HG02884 (cell line): ENCODE measurements at regions not wholly inside any gene's neighbourhood (a gene's known extent, or its start where the extent isn't known, plus 50 kb on each side); places are given as distances from the start of the nearest gene placed in this dataset.

ENCODE experiments used
- ATAC-seq: cut with Tn5 transposase; IDR thresholded peaks from one replicate; pipeline ENCODE4 v1.9.1; 2021; ENCODE audit warnings: mild to moderate bottlenecking, moderate library complexity; ENCODE audit not compliant: unreplicated experiment

DNA sequence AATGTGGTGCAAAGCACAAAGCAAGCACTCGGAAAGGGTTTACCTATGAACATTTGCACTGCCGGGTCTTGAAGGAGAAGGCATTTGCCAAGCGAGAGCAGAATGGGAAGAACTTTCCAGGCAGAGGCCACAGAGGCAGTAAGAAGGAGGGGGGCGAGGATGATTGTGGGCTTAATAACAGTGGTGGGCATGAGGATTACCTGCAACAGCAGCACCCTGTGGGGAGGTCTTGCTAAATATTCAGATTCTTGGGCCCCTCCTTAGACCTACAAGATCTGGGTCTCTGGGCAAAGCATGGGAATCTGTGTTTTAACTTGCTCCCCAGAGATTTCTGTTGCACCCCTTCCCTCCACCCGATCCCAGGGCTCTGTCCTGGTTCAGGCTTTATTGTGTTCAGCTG is 75.1 kb upstream of the ZBED5 start:
- ATAC-seq = no peak

DNA sequence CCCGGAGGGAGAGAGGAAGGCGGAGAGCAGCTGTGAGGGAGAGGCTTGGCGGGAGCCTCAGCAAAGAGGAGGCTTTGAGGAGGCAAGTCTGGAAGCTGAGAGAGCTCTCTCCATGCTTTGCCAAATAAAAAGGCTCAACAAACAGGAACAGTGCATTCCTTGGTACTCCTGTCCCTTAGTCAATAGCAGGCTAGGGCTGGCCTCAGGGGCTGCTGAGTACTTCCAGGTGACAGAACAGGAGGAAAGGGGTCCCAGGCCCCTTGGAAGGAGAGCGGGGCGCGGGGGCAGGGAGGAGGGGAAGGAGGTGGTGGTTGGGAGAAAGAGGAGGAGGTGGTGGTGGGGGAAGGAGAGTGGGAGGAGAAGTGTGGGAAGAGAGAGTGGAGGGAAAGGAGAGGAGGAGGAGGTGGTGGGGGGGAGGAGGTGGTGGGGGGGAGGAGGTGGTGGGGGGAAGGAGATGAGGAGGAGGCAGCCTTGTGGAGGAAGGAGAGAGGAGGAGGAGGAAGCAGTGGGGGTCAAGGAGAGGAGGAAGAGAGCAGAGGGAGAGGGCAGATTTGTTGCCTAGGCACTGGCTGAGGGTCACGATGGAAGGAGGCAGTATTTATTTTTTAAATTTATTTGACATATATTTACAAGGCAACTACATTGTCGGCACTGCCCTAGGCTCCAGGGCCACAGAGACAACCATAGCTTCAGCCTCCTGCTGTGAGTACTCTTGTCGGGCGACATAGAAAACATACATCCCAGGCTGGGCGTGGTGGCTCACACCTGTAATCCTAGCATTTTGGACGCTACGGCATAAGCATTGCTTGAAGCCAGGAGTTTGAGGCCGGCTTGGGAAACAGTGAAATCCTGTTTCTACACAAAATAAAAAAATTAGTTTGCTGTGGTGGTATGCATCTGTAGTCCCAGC is 74.2 kb upstream of the ZBED5 start:
- no peak for ATAC-seq

DNA sequence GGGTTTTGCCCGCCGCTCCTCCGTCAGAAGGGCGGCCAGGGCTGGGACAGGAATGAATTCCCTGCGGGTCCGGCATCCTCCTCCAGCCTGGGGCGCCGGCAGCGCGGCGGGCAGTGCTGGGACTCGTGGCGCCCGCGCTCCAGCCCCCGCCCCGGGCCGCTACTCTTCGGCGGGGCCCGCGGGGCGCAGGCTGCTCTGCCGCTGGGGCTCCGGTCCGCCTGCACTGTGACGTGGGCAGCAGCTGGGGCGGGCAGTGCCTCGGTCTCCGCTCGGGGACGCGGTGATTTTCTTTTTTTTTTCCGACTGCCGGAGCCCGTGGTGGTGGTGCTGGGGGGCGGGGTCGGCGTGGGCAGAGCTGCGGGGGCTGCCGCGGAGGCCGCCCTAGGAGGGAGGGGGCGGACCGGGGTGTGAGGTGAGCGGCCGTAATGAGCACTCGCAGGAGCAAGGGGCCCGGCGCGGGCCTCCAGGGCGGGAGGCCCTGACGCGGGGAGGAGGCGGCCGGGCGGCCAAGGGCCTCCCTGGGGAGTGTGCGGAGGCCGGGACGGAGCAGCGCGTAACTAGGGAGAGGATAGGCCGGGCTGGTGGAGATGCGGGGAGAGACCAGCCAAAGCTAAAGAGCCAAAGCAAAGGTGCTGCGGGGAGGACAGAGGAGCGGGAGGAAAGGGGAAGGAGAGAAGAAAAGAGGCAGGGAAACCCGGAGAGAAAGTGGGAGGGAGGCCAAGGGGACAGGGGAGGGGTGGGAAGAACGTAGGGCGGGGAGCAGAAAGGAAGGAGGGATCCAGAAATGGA is 73.3 kb upstream of the ZBED5 start:
- no peak for ATAC-seq

DNA sequence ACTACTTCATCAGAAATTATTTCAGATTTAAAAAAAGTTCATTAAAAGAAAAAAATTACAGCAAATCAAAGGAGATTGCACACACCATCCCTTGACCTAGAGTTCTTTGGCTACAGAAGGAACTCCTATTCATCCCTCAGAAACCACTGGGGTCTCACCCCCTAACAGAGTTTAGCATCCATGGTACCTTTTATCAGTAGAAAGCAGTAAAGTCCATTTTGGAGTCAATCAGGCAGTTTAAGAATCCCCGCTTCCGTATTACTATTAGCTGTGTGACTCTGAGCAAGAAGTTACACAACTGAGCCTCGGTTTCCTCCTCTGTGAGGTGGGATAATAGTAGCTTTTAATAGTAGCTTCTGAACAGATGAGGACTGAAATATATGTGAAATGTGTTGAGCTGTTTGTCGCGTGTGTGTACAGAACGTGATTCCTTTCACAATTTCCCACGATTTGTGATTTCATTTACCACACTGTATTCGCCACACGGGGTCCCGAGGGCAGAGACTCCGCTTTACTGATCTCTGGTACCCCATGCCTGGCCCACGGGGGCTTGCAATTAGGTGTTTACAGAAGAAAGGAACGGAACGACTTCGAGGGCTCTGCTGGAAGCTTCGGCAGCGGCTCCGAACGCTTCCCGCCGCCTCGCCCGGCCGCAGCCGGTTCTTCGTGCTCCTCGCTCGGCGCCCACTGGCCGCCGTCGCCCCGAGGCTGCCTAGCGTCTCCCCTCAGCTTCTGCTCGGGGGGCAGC is 72.5 kb upstream of the ZBED5 start:
- no peak for ATAC-seq

DNA sequence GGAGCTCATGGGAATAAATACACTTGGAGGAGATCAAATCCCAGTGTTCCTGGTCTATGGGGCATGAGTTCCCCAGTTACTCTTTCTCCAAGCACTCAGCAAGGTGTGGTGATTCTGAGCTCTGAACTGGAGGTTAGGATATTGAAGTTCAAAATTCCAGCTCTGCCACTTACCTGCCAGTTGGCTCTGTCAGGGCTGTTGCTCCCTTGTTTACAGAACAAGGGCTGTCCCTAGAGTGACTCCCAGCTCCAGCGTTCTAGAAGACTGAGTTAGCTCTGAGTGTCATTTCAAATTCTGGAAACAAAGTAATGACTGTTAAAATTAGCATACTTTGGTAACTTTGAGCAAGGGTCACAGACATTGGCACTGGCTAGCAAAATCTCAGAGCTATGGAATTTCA is 69.7 kb upstream of the ZBED5 start:
- ATAC-seq = no peak

DNA sequence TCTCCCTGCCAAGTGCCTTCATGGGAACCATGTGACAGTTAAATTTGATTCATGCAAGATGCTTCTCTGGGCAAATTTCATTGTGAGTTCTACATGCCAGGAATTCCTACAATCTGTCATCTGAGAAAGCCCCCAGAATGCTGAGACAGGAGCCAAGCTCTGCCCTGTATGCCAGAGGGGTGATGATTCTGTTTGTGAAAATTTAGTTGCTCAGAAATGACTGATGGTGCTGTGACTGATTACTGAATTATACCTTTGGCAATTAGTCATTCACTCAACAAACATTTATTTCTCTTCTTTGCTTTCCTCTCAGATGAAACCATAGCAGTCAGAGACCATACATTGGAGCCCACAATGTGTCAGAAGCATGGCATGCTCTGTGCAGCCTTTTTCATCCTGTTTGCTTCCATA is 69.0 kb upstream of the ZBED5 start:
- no peak for ATAC-seq

DNA sequence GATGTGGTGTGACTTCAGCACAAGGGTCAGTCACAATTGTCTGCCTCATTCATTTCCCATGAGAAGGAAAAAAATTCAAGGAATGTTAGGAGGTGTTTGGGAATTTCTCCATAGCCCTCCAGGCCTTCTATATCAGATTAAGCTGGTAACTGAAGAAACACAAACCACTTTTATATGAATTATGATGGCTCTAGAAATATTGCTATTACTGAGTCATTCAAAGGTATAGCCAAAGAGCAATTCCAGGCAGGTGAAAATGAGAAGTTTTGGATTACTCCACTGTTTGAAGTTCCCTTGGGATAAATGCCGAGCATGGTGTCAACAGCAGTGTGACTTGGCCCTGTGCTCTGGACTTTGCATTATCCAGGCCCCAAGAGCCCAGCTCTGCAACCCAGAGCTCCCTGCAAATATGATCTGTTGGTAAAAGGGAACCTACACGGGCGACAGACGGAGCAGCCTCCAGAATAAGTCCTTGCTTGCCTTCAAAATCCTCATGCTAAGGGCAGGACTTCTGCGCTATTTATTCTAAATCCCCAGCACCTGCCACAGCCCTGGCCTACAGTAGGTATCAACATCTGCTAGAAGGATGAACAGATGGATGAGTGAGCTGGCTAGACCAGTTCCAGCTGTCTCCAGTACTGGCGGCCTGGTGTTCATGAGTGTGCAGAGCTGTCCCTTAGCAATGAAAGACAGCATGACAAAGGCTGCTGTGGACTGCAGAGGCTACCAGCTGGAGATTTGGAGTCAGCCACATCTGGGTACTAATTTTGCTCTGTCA is 67.5 kb upstream of the ZBED5 start:
- no peak for ATAC-seq

DNA sequence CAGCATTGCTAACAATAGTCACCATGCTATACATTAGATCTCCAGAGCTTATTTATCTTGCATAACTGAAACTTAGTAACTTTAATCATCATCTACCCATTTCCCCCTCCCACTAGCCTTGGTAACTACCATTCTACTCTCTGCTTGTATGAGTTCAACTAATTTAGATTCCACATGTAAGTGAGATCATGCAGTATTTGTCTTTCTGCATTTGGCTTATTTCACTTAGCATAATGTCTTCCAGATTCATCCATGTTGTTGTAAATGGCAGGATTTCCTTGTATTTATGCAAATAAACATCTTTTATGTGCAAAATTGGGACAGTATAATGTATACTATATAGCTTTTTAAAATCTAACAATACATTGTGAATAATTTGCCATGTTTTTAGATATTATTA is 66.0 kb upstream of the ZBED5 start:
- ATAC-seq = no peak

DNA sequence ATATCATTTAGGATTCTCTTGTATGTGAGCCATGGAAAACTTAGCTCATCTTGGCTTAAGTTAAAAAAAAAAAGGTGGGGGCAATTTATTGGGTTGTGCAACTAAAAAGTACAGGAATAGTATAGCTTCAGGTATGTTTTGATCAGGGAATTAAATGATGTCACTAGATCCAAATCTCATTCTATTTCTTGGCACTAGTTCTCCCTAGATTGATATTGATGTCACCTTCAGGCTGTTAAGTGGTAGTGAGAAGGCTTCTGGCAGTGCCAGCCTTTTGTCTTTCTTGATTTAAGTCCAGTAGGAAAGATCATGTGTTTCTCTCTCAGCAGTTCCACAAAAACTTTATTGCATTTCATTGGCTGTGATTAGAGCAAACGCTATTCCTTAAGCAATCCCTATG is 65.0 kb upstream of the ZBED5 start:
- no peak for ATAC-seq

DNA sequence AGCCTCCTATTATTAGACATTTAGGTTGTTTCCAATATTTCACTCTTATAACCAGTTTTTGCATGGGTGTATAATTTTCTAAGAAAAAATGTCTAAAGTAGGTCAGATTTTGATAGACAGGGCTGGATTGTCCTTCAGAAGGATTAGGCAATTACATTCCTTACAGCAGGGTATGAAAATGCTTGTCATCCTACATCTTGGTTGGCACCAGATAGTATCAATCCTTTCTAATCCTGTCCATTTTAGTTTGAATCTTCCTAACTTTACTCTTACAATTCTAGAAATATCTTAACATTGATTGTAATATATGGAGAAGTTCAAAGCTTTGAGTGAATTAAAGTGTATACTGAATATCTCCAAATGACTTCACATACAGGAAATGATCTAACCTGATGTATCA is 63.0 kb upstream of the ZBED5 start:
- ATAC-seq = no peak

DNA sequence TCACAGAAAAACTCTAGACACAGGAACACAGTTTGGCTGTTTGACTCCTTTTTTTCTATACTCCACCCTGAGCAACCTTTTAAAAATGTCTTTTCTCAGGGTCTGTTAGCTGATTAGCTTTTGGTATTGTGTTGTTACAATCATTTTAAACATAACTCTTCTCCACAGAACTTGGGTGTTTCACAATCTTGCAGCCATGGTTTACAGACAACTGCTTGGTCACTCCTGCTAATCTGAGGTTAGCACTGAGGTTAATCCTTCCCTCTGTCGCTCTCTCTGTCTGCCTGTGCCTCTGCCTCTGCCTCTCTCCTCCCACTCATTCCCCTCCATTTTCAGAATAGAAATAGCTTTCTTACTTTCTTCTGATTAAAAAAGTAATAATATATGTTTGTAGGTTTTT is 62.4 kb upstream of the ZBED5 start:
- ATAC-seq = no peak

DNA sequence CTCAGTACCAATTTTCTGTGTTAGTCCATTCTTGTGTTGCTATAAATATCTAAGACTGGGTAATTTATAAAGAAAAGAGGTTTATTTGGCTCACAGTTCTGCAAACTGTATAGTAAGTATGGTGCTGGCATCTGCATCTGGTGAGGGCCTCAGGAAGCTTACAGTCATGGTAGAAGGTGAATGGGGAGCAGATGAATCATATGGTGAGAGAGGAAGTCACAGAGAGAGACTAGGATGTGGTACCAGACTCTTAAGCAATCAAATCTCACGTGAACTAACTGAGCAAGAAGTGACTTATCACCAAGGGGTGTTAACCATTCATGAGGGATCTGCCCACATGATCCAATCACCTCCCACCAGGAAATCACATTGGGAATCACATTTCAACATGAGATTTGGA is 60.8 kb upstream of the ZBED5 start:
- no peak for ATAC-seq

DNA sequence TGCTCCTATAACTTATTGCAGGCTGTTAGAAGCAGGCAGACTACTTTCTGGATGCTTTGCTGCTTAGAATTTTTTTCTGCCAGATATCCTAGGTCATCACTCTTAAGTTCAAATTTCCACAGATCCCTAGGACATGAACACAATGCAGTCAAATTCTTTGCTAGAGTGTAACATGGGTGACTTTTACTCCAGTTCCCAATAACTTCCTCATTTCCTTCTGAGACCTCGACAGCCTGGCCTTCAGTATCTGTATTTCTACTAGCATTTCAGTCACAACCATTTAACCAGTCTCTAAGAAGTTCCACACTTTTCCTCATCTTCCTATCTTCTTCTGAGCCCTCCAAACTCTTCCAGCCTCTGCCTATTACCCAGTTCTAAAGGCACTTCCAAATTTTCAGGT is 60.4 kb upstream of the ZBED5 start:
- ATAC-seq = no peak

DNA sequence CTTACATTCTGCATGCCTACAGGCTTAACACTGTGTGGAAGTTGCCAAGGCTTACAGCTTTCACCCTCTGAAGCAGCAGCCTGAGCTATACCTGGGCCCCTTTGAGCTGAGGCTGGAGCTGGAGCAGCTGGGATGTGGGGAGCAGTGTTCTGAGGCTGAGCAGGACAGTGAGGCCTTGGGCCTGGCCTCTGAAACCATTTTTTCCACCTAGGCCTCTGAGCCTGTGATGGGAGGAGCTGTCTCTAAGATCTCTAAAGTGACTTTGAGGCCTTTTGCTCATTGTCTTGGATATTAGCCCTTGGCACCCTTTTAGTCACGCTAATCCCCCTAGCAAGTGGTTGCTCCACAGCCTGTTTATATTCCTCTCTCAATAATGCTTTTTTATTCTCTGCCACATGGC is 59.9 kb upstream of the ZBED5 start:
- no peak for ATAC-seq

DNA sequence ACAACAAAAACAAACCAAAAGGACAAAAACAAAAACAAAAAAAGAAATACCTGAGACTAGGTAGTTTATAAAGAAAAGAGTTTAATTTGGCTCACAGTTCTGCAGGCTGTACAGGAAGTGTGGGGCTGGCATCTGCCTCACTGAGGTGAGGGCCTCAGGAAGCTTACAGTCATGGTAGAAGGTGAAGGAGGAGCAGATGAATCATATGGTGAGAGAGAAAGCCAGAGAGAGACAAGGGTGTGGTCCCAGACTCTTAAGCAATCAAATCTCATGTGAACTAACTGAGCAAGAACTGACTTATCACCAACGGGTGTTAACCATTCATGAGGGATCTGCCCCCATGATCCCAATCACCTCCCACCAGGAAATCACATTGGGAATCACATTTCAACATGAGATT is 58.8 kb upstream of the ZBED5 start:
- ATAC-seq = no peak

DNA sequence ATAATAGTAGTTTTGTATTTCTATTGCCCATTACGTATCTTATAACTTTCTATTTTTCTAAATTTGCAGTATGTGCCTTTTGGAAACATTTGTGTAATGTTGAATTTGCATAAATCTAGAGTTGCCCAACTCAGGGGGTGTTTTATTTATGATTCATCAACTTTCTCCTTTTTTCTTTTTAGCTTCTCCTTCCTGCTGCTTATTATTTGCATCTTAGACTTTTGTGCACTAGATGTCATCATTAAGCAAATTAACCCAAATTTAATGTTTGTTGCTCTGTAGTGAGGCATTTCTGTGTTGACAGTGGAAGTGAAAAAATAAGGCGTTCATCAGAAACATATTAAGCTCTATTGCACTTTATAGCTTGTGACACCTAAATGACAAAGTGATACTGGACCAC is 56.2 kb upstream of the ZBED5 start:
- ATAC-seq = no peak

DNA sequence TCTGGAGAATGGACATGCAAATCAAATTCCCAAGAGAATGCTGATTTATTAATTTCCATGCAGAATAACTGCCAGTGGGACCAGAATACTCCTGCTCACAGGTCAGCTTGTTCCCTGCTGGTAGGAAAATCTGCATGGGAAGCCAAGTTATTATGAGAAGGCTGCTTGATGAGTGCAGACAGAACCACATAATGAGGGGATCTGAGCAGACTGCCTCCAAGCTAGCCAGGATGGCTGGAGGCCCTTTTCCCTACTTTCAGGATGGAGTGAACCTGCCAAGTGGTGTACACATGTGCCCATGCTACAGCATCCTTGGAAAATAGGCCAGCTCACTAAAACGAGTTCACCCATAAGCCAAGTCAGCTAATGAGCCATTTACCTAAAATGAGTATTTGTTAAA is 55.2 kb upstream of the ZBED5 start:
- ATAC-seq = no peak

DNA sequence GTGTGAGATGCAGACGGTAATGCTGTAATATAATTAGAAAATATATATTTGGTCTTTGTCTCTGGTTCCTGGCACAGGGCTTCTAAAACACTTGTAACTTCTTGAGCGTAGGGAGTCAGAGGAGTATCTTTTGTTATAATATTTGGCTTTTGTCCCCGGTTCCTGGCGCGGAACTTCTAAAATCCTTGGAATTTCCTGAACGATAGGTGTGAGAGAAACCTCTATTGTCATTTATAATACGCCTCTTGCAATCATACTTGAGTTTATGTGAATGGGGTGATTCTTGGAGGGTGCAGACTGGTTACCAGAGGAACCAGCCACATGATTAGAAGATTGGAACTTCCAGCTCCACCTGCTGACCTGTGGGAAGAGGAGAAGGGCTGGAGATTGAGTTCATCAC is 54.1 kb upstream of the ZBED5 start:
- ATAC-seq = no peak

DNA sequence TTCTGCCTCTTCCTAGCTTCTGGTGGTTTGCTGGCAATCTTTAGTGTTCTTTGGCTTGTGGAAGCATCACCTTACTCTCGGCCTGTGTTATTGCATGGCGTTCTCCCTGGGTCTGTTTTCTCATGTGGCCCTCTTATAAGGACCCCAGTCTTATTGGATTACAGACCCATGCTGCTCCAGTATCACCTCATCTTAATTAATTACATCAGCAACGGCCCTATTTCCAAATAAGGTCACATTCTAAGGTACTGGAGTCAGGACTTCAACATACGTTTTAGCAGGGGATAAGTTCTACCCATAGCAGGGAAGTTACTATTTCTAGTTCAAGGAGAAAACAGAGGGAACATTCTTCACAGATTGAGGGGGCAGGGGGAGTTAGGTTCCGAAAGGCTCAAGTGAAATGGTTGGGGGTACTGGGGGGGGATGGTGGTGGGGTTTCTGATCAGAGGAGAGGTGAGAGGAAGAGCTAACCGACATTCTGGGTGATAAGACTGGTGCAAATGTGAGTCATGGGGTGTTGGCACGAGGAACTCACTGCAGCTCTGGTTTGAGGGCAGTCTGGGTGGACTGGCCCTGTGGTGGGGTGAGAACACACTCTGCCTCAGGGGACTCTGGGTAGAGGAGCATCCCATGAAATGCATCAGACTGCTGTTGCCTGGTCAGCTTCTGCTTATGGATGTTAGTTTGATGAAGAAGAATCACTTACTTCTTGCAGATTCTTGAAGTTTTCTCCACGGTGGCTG is 51.5 kb upstream of the ZBED5 start:
- no peak for ATAC-seq
